GM12875 (cell line): ENCODE measurements at regions not wholly inside any gene's neighbourhood (a gene's known extent, or its start where the extent isn't known, plus 50 kb on each side); places are given as distances from the start of the nearest gene placed in this dataset.

ENCODE experiments used
- H3K4me3 ChIP-seq: one replicate; pipeline ENCODE4 v1.5.1; 2011; ENCODE audit warnings: low read depth, low read length, control low read depth
- CTCF ChIP-seq: IDR thresholded peaks from 2 replicates; pipeline ENCODE4 v1.5.1; 2011; ENCODE audit warnings: low read depth, mild to moderate bottlenecking, control low read depth, inconsistent platforms, low read length, moderate library complexity, borderline replicate concordance; ENCODE audit not compliant: insufficient read depth

- H3K4me3 ChIP-seq = no peak overlapping the region
Measured at GRCh38 chr18:41207706-41208105, 747.3 kb upstream of the PIK3C3 start.

GRCh38 chr18:41206341-41206830, 748.6 kb upstream of the PIK3C3 start:
- no peak overlapping the region for H3K4me3 ChIP-seq
- TF ChIP-seq CTCF = no peak

More at GRCh38 chr18:41207706-41208105, 747.3 kb upstream of the PIK3C3 start:
- TF ChIP-seq CTCF = no peak

DNA sequence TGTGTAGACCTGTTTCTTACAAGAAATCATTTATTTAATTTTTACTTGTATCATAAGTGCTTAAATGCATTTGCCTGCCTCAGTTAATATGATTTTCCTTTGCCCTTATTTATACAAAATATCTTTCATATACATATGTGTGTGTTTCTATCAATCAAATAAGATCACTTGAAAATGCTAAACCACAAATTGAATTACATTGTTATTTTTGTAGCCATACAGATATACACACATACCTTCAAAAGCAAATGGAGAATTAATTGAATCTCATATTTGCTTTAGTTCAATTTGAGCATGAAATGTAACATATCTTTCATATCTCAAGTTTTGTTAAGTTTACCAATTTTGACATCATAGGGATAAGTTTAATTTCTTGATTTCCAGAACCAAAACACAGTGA, 755.8 kb upstream of the PIK3C3 start:
- H3K4me3 ChIP-seq = no peak overlapping the region
- TF ChIP-seq CTCF = no peak

- TF ChIP-seq CTCF = no peak
- H3K4me3 ChIP-seq = no peak overlapping the region
Measured at GRCh38 chr18:41197967-41198366, 757.1 kb upstream of the PIK3C3 start.

DNA sequence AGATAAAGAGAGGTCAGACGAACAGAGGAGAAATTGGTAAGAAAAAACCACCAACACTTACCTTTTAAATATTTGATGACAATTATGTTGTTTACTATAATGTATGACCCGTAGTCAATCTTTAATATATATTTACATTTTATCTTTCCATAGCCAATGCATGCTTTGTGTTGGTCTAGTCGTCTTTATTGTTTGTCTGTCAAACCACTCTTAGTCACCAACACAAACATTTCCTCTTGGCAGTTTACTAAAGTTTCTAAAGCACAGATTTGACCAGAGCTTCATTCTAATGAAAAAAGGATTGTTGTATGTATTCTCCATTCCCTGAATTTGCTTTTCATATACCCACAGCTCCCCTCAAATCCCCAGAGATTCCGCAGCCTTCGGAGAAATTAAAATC, 784.7 kb upstream of the PIK3C3 start:
- H3K4me3 ChIP-seq = no peak overlapping the region
- no peak for TF ChIP-seq CTCF

DNA sequence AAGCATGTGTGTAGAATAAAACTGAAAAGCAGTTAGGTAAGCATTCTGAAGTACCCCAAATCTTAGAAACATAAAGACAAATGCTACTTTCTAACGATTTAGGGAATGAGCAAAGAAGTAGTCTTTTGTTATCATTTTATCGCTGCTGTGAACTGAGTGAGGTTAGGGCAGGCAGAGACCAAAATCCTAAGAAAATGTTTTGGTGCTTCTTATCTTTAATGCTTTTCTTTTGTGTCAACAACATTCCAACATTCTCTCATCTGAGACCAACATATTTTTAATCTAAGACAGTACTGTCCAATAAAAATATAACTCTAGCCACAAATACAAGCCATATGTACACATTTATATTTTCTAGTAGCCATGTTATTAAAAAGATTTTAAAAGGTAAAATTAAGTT, 789.4 kb upstream of the PIK3C3 start:
- no peak overlapping the region for H3K4me3 ChIP-seq

GRCh38 chr18:41162781-41163180, 792.3 kb upstream of the PIK3C3 start:
- no peak overlapping the region for H3K4me3 ChIP-seq
- TF ChIP-seq CTCF = no peak

More for the DNA sequence above, 789.4 kb upstream of the PIK3C3 start:
- TF ChIP-seq CTCF = no peak
